Activated naive CD8-positive, alpha-beta T cell treated with anti-CD3 and anti-CD28 coated beads for 36 hours (primary cell): ENCODE measurements at regions not wholly inside any gene's neighbourhood (a gene's known extent, or its start where the extent isn't known, plus 50 kb on each side); places are given as distances from the start of the nearest gene placed in this dataset.
A peak's percentile ranks its signal among the peaks of the same experiment; 100 is the strongest.
"Not testable (repeated sequence)": the region's sequence is repeated elsewhere in the genome, so short reads cannot be mapped to it uniquely, and the experiment has no call there.

Experiments
- DNase-seq: peaks from one replicate; pipeline ENCODE4 v3.0.0; 2021
- H3K27ac Mint-ChIP-seq: one replicate; pipeline ENCODE4 v1.8.0; 2022; ENCODE audit warnings: mild to moderate bottlenecking, moderate library complexity, mixed read lengths
- H3K27me3 Mint-ChIP-seq: one replicate; pipeline ENCODE4 v1.8.0; 2022; ENCODE audit warnings: mild to moderate bottlenecking, mixed read lengths
- H3K36me3 Mint-ChIP-seq: one replicate; pipeline ENCODE4 v1.8.0; 2021; ENCODE audit warnings: mild to moderate bottlenecking, mixed read lengths
- H3K4me1 Mint-ChIP-seq: one replicate; pipeline ENCODE4 v1.8.0; 2021; ENCODE audit warnings: mixed read lengths
- H3K4me3 Mint-ChIP-seq: one replicate; pipeline ENCODE4 v1.8.0; 2022; ENCODE audit warnings: mild to moderate bottlenecking, moderate library complexity, mixed read lengths
- H3K9me3 Mint-ChIP-seq: one replicate; pipeline ENCODE4 v1.8.0; 2022; ENCODE audit warnings: mixed read lengths

GRCh38 chr9:129455151-129455995 is 165.5 kb downstream of the C9orf50 start:
- no peak for DNase-seq
- H3K27ac Mint-ChIP-seq, result no peak overlapping the region
- no peaks in the 10 kb centered on the region for H3K36me3 Mint-ChIP-seq
- peaks cover 22% of the 10 kb centered on the region for H3K4me1 Mint-ChIP-seq
- no peak overlapping the region for H3K4me3 Mint-ChIP-seq
- H3K27me3 Mint-ChIP-seq, result no peaks in the 10 kb centered on the region
- no peaks in the 10 kb centered on the region for H3K9me3 Mint-ChIP-seq

- Mint-ChIP-seq H3K4me3 (no peak overlapping the region), H3K9me3 (no peaks in the 10 kb centered on the region), H3K36me3 (no peaks in the 10 kb centered on the region), H3K27me3 (no peaks in the 10 kb centered on the region), H3K27ac (no peak overlapping the region), H3K4me1 (peaks cover 20% of the 10 kb centered on the region)
- DNase-seq, result no peak
These were observed 166.3 kb downstream of the C9orf50 start for GRCh38 chr9:129454467-129455067.

GRCh38 chr9:129453734-129454133 is 167.2 kb downstream of the C9orf50 start:
- H3K4me1 Mint-ChIP-seq, result peaks cover 12% of the 10 kb centered on the region
- no peaks in the 10 kb centered on the region for H3K9me3 Mint-ChIP-seq
- H3K27ac Mint-ChIP-seq, result peak overlapping the region; percentile 7
- no peaks in the 10 kb centered on the region for H3K27me3 Mint-ChIP-seq
- no peaks in the 10 kb centered on the region for H3K36me3 Mint-ChIP-seq
- H3K4me3 Mint-ChIP-seq, result no peak overlapping the region
- no peak for DNase-seq

GRCh38 chr9:129451669-129452068 is 169.2 kb downstream of the C9orf50 start:
- H3K36me3 Mint-ChIP-seq, result no peaks in the 10 kb centered on the region
- H3K27me3 Mint-ChIP-seq, result no peaks in the 10 kb centered on the region
- peaks cover 1% of the 10 kb centered on the region for H3K4me1 Mint-ChIP-seq
- H3K4me3 Mint-ChIP-seq, result no peak overlapping the region
- no peak for DNase-seq
- no peaks in the 10 kb centered on the region for H3K9me3 Mint-ChIP-seq
- no peak overlapping the region for H3K27ac Mint-ChIP-seq

- no peak for DNase-seq
- H3K27me3 Mint-ChIP-seq, result no peaks in the 10 kb centered on the region
- no peaks in the 10 kb centered on the region for H3K9me3 Mint-ChIP-seq
- no peaks in the 10 kb centered on the region for H3K36me3 Mint-ChIP-seq
- no peak overlapping the region for H3K4me3 Mint-ChIP-seq
- H3K27ac Mint-ChIP-seq, result no peak overlapping the region
- peaks cover 1% of the 10 kb centered on the region for H3K4me1 Mint-ChIP-seq
These were observed 169.7 kb downstream of the C9orf50 start for GRCh38 chr9:129451089-129451656.

- Mint-ChIP-seq H3K36me3 (no peaks in the 10 kb centered on the region), H3K27ac (no peak overlapping the region), H3K4me1 (peaks cover 1% of the 10 kb centered on the region), H3K9me3 (no peaks in the 10 kb centered on the region), H3K4me3 (no peak overlapping the region), H3K27me3 (no peaks in the 10 kb centered on the region)
- no peak for DNase-seq
These were observed 171.8 kb downstream of the C9orf50 start for GRCh38 chr9:129449066-129449465.

GRCh38 chr9:129446828-129447550 is 173.9 kb downstream of the C9orf50 start:
- peaks cover 5% of the 10 kb centered on the region for H3K27me3 Mint-ChIP-seq
- H3K9me3 Mint-ChIP-seq, result no peaks in the 10 kb centered on the region
- DNase-seq, result no peak
- H3K27ac Mint-ChIP-seq, result no peak overlapping the region
- no peaks in the 10 kb centered on the region for H3K36me3 Mint-ChIP-seq
- no peak overlapping the region for H3K4me3 Mint-ChIP-seq
- no peaks in the 10 kb centered on the region for H3K4me1 Mint-ChIP-seq

- Mint-ChIP-seq H3K36me3 (no peaks in the 10 kb centered on the region), H3K4me1 (peaks cover 2% of the 10 kb centered on the region), H3K9me3 (no peaks in the 10 kb centered on the region), H3K4me3 (no peak overlapping the region), H3K27me3 (peaks cover 10% of the 10 kb centered on the region), H3K27ac (no peak overlapping the region)
- no peak for DNase-seq
These were observed 175.1 kb downstream of the C9orf50 start for GRCh38 chr9:129445794-129446306.

GRCh38 chr9:129443515-129444164 is 177.3 kb downstream of the C9orf50 start:
- not testable (repeated sequence) for H3K9me3 Mint-ChIP-seq, H3K4me1 Mint-ChIP-seq, DNase-seq, H3K4me3 Mint-ChIP-seq, H3K27ac Mint-ChIP-seq, H3K36me3 Mint-ChIP-seq
- H3K27me3 Mint-ChIP-seq, result peaks cover 29% of the 10 kb centered on the region

- Mint-ChIP-seq H3K27ac (no peak overlapping the region), H3K9me3 (peaks cover 3% of the 10 kb centered on the region), H3K36me3 (peaks cover 2% of the 10 kb centered on the region), H3K4me1 (peaks cover 13% of the 10 kb centered on the region), H3K4me3 (no peak overlapping the region), H3K27me3 (peaks cover 35% of the 10 kb centered on the region)
- no peak for DNase-seq
These were observed 177.9 kb downstream of the C9orf50 start for GRCh38 chr9:129442803-129443511.

- H3K27me3 Mint-ChIP-seq, result peaks cover 44% of the 10 kb centered on the region
- H3K27ac Mint-ChIP-seq, result no peak overlapping the region
- H3K4me3 Mint-ChIP-seq, result no peak overlapping the region
- H3K4me1 Mint-ChIP-seq, result peaks cover 18% of the 10 kb centered on the region
- peaks cover 2% of the 10 kb centered on the region for H3K36me3 Mint-ChIP-seq
- no peak for DNase-seq
- H3K9me3 Mint-ChIP-seq, result peaks cover 3% of the 10 kb centered on the region
These were observed 179.0 kb downstream of the C9orf50 start for GRCh38 chr9:129441852-129442251.

- Mint-ChIP-seq H3K27ac (no peak overlapping the region), H3K9me3 (peaks cover 3% of the 10 kb centered on the region), H3K27me3 (peaks cover 56% of the 10 kb centered on the region), H3K4me1 (peaks cover 22% of the 10 kb centered on the region), H3K4me3 (no peak overlapping the region), H3K36me3 (peaks cover 2% of the 10 kb centered on the region)
- no peak for DNase-seq
These were observed 180.3 kb downstream of the C9orf50 start for GRCh38 chr9:129440435-129441186.

- H3K4me3 Mint-ChIP-seq, result no peak overlapping the region
- peaks cover 3% of the 10 kb centered on the region for H3K9me3 Mint-ChIP-seq
- H3K4me1 Mint-ChIP-seq, result peaks cover 22% of the 10 kb centered on the region
- no peak overlapping the region for H3K27ac Mint-ChIP-seq
- DNase-seq, result no peak
- H3K36me3 Mint-ChIP-seq, result peaks cover 2% of the 10 kb centered on the region
- H3K27me3 Mint-ChIP-seq, result peaks cover 59% of the 10 kb centered on the region
These were observed 181.7 kb downstream of the C9orf50 start for GRCh38 chr9:129439242-129439641.
